ENCODE measurements at regions not wholly inside any gene's neighbourhood (a gene's known extent, or its start where the extent isn't known, plus 50 kb on each side); places are given as distances from the start of the nearest gene placed in this dataset.

GRCh38 chr5:99122976-99123375 lies 194.2 kb upstream of the CHD1 start:
- no peak for DNase-seq (ENCODE audit: low spot score)

DNA sequence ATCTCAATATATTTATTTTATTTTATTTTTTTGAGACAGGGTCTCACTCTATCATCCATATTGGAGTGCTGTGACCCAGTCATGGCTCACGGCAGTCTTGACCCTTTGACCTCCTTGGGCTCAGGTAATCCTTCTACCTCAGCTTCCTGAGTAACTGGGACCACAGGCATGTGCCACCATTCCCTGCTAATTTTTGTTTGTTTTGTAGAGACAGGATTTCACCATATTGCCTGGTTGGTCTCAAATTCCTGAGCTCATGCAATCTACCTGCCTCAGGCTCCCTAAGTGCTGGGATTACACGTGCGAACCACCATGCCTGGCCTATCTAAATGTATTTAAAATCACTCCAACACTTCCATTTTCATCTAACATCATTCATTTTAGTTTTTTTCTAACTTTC lies 190.5 kb upstream of the CHD1 start:
- no peak for DNase-seq (ENCODE audit: low spot score)

- DNase-seq (ENCODE audit: low spot score), result no peak
Measured at GRCh38 chr5:99116526-99116925, 187.7 kb upstream of the CHD1 start.

DNA sequence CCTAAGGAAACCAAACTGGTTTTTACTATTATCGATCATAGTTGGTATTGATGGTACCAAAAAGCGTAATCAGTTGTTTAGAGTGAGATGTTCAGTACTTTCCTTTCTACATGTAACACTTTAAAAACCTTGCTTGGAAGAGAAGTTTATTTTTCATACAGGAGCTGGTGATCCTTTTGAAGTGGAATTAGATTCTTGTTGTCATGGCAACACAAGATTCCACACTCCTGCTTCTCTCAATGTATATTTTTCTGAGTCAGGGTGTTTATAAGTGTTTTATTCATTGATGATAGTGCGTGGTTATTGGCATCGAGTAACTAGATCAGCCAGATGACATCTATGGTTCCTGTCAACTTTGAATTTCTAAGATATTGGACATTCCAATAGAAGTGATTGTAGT lies 181.1 kb upstream of the CHD1 start:
- DNase-seq (ENCODE audit: low spot score), result no peak

DNA sequence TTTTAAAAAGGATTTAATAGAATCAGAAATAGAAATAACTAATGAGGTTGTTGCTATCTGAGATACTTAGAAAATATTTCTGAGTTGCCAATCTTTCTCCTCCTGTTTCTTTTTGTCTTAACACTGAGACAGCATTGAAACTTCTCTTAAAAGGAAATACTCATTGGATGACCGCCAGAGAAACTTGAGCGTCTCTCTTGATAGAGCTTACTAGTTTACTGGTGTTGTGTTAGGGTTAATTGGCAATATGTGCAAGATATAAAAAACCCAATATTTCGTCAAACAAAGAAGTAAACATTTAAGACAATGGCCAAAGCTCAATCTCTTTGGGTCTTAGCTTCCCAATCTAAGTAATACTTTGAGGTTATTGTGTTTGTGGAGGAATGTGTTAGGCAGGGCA lies 176.4 kb upstream of the CHD1 start:
- DNase-seq (ENCODE audit: low spot score), result no peak

DNA sequence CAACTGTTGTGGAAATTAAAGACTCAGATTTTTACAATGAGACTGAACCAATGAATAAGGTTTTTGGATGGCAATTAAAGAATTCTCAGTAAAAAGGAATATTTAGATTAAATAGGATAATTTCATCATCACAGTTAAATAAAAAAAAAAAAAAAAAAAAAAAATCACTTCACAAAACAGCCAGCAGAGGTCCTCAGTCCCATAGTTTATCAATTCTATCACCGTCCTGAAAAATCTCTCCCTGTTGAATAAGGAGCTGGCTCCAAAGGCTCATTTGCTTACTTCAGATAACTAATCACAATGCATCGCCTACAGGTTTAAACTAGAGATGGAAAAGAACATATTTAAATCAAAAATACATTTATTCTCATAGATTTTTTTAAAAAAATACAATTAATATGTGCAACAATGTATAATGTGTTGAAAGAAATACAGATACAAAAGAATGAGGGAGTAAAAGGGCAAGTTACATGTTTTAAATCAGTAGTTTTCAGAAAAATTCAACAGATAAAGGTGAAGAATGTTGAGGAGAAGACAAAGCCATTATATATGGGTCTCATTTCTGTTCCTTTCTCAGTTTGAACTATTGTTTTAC lies 175.8 kb upstream of the CHD1 start:
- peak; percentile 34 for DNase-seq (ENCODE audit: low spot score)

- no peak for DNase-seq (ENCODE audit: low spot score)
Measured at GRCh38 chr5:99102073-99102697, 173.4 kb upstream of the CHD1 start.

DNA sequence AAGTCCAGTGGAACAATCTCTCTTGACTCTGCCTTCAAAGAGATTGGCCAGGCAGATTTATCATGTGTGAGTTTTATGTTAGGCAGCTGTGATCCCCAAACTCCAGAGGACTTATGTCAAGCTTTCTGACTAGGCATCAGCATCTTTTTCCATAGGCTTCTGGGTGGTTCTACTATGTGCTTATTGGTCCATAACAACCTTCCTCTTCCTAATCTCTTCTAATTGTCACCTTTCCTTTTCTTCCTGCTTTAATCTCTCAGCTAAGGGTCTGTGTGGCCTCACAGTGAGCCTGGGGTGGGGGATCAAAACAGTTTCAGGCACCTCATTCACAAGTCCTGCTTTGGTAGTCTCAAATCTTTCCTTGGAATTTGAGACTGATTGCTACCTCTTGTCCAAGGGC lies 170.9 kb upstream of the CHD1 start:
- no peak for DNase-seq (ENCODE audit: low spot score)

- no peak for DNase-seq (ENCODE audit: low spot score)
Measured at GRCh38 chr5:99089822-99090549, 161.2 kb upstream of the CHD1 start.

GRCh38 chr5:99088309-99088708 lies 159.5 kb upstream of the CHD1 start:
- no peak for DNase-seq (ENCODE audit: low spot score)

GRCh38 chr5:99083197-99083596 lies 154.4 kb upstream of the CHD1 start:
- no peak for DNase-seq (ENCODE audit: low spot score)

DNA sequence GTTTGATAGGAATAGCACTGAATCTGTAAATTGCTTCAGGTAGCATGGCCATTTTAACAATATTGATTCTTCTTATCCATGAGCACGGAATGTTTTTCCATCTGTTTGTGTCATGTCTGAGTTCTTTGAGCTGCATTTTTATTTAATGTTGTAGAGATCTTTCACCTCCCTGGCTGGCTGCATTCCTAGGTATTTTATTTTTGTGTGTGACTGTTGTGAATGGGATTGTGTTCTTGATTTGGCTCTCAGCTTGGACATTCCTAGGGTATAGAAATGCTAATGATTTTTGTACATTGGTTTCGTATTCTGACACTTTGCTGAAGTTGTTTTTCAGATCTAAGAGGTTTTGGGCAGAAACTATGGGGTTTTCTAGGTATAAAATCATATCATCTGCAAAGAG lies 152.9 kb upstream of the CHD1 start:
- no peak for DNase-seq (ENCODE audit: low spot score)

DNA sequence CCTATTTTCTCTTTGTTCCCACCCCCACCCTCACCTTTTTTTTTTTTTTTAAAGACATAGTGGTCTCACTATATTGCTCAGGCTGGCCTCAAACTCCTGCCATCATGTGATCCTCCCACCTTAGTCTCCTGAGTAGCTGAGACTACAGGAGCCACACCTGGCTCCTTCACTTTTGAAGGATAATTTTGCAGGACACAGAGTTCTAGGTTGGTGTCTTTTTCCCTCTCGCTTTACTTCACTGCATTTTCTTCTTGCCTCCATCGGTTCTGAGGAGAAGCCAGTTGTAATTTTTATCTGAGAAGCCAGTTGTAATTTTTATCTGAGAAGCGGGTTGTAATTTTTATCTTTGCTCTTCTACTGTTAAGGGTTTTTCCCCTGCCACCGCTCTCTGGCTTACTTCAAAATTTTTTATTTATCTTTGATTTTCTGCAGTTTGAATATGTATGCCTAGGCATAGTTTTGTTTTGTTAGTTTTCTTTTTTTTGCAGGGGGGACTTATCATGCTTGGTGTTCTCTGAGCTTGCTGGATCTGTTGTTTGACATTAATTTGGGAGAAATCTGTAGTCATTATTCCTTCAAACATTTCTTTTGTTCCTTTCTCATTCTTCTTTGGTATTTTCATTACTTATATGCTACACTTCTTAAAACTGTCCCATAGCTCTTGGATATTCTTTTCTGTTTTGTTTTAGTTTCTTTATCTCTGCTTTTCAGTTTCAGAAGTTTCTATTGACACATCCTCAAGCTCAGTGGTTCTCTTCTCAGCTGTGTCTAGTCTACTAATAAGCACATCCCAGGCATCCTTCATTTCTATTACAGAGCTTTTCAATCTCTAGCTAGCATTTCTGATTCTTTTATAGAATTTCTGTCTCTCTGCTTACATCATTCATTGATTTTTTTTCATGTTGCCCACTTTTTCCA lies 148.2 kb upstream of the CHD1 start:
- no peak for DNase-seq (ENCODE audit: low spot score)

DNA sequence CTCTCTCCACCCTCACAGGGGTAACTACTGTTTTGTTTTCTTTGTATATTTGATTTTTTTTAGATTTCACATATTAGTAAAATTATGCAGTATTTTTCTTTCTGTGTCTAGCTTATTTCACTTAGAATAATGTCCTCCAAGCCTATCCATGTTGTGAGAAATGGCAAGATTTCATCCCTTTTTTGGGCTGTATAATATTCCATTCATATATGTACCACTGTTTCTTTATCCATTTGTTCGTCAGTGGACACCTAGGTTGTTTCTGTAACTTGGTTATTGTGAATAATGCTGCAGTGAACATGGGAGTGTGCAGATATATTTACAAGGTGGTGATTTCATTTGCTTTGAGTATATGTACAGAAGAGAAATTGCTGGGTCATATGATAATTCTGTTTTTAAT lies 144.0 kb upstream of the CHD1 start:
- no peak for DNase-seq (ENCODE audit: low spot score)

- no peak for DNase-seq (ENCODE audit: low spot score)
Measured at GRCh38 chr5:99070822-99071221, 142.0 kb upstream of the CHD1 start.

GRCh38 chr5:99070362-99070761 lies 141.6 kb upstream of the CHD1 start:
- DNase-seq (ENCODE audit: low spot score), result no peak

DNA sequence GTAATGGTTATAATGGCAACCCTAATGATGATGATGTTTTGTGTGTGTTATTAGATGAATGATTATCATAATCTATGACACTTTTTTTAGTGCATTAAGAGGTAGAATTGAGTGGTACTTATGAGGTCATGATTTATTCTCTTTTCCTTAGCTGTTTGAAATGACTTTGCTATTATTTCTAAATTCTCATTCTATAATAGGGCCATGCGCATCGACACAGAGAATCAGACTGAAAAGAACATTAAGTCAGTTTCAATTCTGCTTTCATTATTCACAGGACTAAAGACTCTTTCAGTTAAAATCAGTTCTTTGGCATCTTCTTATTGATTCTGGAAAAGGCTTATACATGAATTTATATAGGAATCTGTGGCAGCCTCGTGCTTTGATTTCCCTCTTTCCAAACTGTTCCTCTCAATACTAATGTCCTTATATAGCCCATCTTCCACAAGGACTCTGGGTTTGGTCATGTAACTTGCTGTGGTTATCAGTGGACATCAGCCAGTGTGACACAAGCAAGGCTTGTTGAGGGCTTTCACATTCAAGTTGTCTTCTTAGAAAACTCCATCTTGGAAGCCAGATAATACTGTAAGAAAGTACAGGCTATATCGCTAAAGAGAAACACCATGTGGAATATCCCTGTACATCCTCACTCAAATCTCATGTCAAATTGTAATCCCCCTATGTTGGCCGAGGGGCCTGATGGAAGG lies 140.3 kb upstream of the CHD1 start:
- DNase-seq (ENCODE audit: low spot score), result no peak

- DNase-seq (ENCODE audit: low spot score), result no peak
Measured at GRCh38 chr5:99063737-99064136, 134.9 kb upstream of the CHD1 start.

DNA sequence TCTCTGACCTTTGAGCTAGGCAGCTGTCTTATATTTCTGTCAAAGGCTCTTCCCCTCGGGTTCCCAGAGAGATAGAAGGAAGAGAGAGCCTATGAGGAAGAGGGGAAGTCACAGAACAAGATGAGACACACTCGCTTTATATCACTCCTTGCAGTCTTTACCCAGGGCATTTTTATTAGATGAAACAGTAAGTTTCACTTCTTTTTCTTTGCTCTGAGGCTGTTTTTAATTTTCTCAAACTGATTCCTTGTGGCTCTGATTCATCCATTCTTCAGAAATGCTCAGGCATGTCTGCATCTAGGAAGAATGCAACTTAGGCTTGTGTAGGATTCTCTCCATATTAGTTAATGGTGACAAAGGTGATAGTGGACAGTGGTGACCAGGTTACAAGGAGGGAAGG lies 132.9 kb upstream of the CHD1 start:
- no peak for DNase-seq (ENCODE audit: low spot score)

DNA sequence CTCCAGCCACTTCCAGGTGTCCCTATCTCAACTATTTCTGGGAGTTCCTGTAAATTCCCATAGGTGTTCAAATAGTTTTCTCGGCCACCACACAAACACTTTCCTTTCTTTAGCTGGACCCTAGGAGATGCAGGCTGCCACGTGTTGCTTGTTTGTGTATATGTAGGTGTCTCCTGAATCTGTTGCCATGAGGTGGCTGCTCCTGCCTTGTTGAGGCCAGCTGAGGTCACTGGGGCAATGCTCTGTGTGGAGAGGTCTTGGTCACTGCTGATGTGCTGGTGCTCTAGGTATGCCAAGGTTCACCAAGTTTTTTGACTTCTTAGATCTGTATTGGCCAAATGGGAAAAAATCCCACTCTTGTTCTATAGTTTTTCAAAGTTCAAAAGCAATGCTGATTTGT lies 132.5 kb upstream of the CHD1 start:
- DNase-seq (ENCODE audit: low spot score), result no peak

DNA sequence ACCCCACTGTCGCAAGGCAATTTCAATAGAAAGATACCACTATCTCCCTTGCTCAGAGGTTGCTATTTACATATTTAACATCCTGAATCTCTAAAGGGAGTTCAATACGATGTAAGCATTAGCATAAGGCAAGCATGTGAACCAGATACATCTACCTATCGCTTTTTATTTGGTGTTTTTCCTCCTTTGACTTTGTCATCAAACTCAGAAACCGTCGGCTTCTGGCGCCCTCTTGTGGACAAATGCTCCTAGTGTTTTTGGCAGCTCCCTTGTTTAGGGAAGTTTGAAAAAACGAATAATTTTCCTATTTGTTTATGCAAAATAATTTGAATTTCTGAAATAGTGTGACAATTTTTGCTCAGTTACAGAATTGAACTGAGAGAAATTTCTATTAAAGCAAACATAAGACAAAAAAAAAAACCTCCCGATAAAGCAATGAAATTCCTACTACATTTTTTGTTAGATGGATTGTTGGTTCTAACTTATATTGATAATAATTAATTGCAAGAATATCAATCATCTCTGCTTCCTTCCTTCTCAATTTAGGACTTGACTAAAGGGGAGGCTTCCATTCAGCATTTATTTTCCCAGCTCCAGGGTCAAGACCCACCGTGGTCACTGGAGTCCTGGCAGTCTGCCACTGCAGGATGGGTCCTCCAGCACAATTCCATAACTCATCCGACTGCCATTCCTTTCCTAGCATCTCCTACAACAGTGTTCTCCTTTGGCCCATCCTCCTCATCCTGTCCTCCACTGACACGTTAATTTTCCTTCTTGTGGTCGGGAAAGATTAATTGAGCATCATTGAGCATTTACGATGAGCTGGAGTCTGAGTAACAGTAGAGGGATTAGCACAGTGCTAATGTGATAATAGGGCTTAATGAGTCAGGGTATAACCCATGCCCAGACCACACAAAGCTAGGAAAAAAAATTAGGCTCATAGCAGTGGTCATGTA lies 131.8 kb upstream of the CHD1 start:
- DNase-seq (ENCODE audit: low spot score), result peak; percentile 60
